Anterior cingulate cortex (tissue), 58 donors: ENCODE measurements at regions not wholly inside any gene's neighbourhood (a gene's known extent, or its start where the extent isn't known, plus 50 kb on each side); places are given as distances from the start of the nearest gene placed in this dataset.

ENCODE experiments used
- DNase-seq, 58 donors: peaks; one replicate each; lab custom pipeline; 2025; lab: John Stamatoyannopoulos, UW

DNA sequence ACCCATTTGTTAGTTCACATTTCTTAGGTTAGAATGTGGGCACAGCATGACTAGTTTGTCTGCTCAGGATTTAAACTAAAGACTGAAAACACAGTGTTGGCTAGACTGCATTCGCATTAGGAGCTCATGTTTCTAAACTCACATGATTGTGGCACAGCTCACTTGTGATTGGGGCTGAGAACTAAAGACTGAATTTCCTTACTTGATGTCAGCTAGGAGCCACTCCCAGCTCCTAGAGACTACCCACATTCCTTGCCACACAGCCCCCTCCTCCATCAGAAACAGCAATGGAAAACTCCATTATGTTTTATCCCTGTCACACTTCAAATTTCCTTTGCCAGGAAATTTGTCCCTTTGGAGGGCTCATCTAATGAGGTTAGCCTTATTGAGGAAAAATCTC, 170.2 kb upstream of the NUDT6 start:
- no peak for DNase-seq

DNA sequence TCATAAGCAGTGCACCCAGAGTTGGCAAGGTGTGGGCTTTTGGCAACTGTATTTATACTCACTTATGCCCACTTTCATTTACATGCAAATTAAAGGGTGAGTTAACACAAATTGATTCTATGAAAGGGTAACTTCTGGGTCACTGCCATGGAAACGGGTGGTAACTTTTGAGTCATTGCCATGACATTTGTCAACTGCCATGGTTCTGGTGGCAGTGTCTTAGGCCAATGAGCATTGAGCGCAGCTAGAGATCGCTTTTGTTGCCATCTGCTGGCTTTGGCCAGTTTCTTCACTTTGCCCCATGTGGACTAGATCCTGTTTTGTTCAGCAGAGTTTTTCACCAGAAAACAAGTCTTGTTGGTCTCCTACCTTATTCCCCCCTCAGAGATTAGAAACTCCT, 170.8 kb upstream of the NUDT6 start:
- no peak for DNase-seq

DNA sequence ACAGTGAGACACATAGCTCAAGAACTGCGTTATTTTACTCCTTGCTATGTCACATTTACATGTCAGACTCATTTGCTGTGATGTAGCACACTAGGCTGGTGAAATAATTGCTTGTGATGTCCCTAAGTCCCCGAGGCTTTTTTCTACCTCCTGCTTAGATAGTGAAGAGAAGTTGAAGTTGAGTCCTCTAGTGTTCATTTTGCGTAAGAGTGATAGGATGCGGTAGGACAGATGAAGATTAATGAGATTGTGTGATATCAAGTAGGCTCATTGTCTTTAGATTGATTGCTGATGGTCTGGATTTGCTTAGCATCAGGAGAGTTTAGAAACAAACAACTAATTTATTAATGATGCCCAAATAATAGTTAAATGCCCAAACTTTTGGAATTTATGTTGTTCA, 173.6 kb upstream of the NUDT6 start:
- DNase-seq: no peak

GRCh38 chr4:123102897-123103471, 180.6 kb upstream of the NUDT6 start:
- no peak for DNase-seq

DNA sequence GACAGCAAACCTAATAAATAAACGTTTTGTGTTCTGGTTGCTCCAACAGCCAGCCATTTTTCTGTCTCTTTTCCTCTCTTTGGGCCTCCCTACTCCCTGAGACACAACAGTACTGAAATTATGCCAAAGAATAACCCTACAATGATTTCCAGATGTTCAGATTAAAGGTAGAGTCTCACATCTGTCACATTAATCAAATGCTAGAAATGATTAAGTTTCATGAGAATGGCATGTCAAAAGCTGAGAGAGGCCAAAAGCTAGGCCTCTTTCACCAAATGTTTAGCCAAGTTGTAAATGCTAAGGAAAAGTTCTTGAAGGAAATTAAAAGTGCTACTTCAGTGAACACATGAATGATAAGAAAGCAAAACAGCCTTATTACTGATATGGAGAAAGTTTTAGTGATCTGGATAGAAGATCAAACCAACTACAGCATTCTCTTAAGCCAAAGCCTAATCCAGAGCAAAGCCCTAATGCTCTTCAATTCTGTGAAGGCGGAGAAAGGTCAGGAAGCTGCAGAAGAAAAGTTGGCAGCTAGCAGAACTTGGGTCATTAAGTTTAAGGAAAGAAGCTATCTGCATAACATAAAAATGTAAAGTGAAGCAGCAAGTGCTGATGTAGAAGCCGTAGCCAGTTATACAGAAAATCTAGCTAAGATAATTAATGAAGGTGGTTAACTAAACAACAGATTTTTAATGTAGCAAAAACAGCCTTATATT, 182.1 kb upstream of the NUDT6 start:
- no peak for DNase-seq

GRCh38 chr4:123105026-123105420, 182.6 kb upstream of the NUDT6 start:
- DNase-seq: no peak

DNA sequence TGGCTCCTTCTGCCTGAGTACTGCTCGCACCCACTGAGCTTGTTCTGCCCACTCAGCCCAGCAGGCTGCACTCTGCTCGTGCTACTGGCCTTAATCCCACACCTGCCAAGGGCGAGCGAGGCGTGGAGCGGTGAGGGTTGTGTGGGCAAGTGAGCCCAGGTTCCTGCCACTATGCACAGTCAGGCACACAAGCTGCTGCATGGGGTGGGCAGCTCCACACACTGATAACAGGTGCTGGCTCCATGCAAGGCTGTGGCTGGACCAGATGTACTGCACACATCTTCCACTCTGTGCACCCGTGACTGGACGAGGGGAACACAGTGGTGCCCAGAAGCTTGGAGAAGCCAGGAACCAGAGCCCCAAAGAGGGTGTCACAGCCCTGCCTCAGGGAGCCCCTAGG, 184.3 kb upstream of the NUDT6 start:
- no peak for DNase-seq

- no peak for DNase-seq
Observed at GRCh38 chr4:123107444-123108252, 185.3 kb upstream of the NUDT6 start.

DNA sequence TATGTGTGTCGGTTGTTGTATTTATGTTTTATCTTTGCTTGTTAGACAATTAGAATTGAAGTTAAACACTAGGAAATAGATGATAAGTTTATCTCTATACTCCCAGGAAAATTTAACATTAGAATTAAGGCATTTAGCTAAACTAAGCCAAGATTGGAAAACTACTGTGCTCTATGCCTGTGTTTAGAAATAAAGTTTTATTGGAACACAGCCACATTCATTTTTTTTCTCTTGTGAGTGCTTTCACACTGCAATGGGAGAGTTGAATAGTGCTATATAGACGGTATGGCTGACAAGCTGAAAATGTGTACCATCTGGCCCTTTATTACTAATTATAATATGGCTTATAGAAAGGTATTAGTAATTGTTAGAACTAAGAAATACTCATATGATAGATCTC, 186.7 kb upstream of the NUDT6 start:
- DNase-seq: no peak

DNA sequence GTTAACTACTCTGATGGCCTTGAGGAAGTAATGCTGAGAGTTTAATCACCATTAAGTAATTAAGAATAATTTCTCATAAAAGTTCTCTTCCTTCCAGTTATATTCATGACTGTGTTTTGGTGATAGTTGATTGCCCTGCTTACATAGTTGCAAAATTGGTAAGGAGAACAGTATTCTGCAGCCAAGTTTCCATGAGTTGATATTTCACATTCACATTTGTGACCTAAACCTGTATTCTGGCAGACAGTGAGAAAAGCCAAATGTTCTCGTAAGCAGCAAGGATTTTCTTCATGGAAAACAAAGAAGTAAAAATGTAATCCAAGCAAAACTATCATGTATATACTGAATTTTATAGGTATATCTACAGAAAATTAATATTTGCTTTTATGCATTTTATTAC, 187.8 kb upstream of the NUDT6 start:
- no peak for DNase-seq

DNA sequence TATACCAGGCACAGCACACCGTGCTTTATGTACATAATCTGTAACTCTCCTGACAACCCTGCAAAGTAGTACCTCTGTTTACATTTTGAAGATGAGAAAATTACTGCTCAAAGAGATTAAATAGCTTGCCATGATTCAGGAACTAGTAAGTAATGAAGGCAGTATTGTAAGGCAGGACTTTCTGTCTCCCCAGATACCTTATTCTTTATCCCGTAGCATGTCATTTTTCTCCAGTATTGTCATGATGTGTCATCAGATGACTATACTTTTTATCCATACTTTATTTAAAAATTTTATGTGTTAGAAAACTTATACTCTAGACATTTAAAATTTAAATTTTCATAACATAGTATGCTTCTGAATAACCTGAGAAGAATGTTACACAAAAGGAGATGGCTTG, 188.3 kb upstream of the NUDT6 start:
- no peak for DNase-seq

DNA sequence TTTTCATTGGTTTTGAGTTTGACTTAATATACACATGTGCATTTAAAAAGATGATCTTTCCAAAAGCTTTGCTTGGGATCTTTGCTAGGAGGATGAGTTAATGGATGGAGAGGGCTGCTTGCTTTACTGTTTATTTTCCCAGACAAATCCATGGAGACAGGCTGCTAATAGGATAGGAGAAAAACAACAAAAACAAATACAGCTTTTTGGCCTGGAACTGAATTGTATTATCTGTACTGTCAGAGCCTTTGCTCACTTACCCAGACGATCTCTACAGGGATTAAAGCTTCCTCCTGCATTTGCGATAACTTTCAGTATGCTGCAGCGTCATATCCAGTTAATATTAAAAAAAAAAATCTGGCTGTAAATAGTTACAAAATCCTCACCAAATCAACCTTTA, 190.8 kb upstream of the NUDT6 start:
- DNase-seq: no peak

GRCh38 chr4:123114084-123114914, 191.9 kb upstream of the NUDT6 start:
- DNase-seq: no peak

DNA sequence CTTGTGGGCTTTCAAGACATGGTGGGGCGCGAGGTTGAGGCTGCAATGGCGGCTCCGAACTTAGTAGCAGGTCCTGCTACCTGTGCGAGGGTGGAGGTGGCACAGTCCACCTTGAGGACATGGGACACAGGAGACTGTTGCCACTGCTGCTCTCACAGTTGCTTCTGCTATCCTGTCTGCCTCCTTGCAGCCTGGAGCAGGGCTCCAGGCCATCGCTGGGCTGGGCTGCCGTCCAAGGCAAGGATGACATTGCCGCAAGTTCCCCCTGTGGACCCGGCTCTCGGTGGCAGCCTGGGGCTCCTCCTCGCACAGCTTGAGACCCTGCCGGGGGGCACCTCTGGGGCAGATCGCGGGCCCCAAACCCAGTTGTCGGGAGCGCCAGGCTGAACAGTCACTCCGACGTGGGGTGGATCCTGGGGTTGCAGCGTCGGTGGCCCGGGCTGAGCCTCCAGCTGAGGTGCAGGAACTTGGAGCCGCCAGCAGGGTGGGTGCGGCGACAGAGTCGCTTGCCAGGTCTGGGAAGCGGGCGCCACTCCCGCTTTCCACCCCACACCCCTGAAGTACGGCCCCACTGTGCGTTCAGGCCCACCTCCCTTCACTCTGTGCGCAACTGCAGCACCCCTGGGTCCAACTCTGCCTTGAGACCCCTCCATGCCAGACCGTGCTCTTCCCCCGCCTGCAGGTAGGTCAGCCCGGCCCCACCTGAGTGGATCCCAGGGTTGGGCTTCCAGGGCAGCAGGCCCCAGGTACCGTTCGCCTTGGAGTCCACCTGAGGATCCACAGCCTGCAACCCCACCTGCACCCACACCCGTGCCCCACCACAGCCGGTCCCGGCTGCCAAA, 192.7 kb upstream of the NUDT6 start:
- DNase-seq: no peak

GRCh38 chr4:123116412-123116811, 194.0 kb upstream of the NUDT6 start:
- no peak for DNase-seq

- DNase-seq: no peak
Observed at GRCh38 chr4:123120473-123120872, 198.1 kb upstream of the NUDT6 start.

DNA sequence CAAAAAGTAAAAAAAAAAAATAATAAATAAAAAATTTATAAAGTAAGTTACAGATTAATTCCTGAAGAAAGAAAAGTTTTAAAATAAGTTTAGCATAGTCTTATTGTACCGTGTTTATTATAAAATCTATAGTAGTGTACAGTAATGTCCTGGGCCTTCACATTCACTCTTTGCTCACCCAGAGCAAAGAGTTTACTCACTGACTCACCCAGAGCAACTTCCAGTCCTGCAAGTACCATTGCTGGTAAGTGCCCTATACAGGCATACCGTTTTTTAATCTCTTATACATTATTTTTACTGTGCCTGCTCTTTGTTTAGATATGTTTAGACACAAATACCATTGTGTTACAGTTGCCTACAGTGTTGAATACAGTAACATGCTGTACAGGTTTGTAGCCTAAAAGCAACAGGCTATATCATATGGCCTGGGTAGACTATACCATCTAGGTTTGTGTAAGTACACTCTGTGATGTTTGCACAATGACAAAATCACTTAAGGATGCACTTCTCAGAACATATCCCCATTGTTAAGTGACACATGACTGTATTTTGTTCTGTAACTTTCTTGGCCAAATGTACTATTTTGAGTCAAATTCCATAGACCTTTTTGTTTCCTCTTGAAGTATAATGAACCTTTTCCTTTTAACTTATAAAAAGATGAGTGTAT, 199.0 kb upstream of the NUDT6 start:
- DNase-seq: no peak

- no peak for DNase-seq
Observed at GRCh38 chr4:123125477-123125876, 203.1 kb upstream of the NUDT6 start.

- DNase-seq: no peak
Observed at GRCh38 chr4:123127218-123127617, 204.8 kb upstream of the NUDT6 start.
